PC-3 (cell line): ENCODE measurements at regions not wholly inside any gene's neighbourhood (a gene's known extent, or its start where the extent isn't known, plus 50 kb on each side); places are given as distances from the start of the nearest gene placed in this dataset.
"Not testable (repeated sequence)": the region's sequence is repeated elsewhere in the genome, so short reads cannot be mapped to it uniquely, and the experiment has no call there.

Source experiments
- EZH2 ChIP-seq: fragments of 300-600 bp; sonication (generic); IDR thresholded peaks from one replicate; pipeline ENCODE4 v1.6.1; 2017; ENCODE audit warnings: antibody characterized with exemption, mild to moderate bottlenecking, low read length; ENCODE audit not compliant: unreplicated experiment
- TF ChIP-seq, protein P1 (sequence below): fragments of 300-600 bp; sonication (generic); conservative IDR thresholded peaks from 2 replicates; pipeline ENCODE4 v1.5.1; 2017; ENCODE audit warnings: antibody characterized with exemption, low read depth, mild to moderate bottlenecking, low read length

DNA sequence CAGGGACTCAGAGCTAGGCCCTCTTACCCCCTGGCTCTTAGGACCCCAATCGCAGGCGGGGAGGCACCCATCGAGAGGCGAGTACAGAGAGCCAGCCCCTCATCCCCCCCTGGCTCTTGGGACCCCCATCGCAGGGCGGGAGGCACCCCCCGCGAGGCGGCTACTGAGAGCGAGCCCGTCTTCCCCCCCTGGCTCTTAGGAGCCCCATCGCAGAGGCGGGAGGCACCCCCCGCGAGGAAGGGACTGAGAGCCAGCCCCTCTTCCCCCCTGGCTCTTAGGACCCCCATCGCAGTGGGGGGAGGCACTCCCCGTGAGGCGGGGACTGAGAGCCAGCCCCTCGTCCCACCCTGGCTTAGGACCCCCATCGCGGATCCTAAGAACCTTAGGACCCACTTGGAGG is 2422.1 kb upstream of the PCDH20 start:
- TF ChIP-seq, protein P1, sequence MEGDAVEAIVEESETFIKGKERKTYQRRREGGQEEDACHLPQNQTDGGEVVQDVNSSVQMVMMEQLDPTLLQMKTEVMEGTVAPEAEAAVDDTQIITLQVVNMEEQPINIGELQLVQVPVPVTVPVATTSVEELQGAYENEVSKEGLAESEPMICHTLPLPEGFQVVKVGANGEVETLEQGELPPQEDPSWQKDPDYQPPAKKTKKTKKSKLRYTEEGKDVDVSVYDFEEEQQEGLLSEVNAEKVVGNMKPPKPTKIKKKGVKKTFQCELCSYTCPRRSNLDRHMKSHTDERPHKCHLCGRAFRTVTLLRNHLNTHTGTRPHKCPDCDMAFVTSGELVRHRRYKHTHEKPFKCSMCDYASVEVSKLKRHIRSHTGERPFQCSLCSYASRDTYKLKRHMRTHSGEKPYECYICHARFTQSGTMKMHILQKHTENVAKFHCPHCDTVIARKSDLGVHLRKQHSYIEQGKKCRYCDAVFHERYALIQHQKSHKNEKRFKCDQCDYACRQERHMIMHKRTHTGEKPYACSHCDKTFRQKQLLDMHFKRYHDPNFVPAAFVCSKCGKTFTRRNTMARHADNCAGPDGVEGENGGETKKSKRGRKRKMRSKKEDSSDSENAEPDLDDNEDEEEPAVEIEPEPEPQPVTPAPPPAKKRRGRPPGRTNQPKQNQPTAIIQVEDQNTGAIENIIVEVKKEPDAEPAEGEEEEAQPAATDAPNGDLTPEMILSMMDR, result not testable (repeated sequence)
- TF ChIP-seq EZH2, result not testable (repeated sequence)
